K562 (cell line): ENCODE measurements at regions not wholly inside any gene's neighbourhood (a gene's known extent, or its start where the extent isn't known, plus 50 kb on each side); places are given as distances from the start of the nearest gene placed in this dataset.

Source experiments
- ARID2 ChIP-seq: fragments of 450-650 bp; IDR thresholded peaks from 2 replicates; pipeline ENCODE4 v1.6.1; 2017; ENCODE audit warnings: antibody characterized with exemption, mild to moderate bottlenecking
- DEAF1 ChIP-seq: fragments of 450-650 bp; formaldehyde crosslinking; IDR thresholded peaks from 2 replicates; pipeline ENCODE4 v1.4.0; 2020; ENCODE audit warnings: mild to moderate bottlenecking, moderate library complexity
- ELF1 ChIP-seq: fragments of 200-800 bp; sonication (Bioruptor generic); IDR thresholded peaks from 2 replicates; pipeline ENCODE4 v1.6.1; 2016; ENCODE audit warnings: missing genetic modification characterization, missing compliant biosample characterization
- HIVEP1 ChIP-seq: fragments of 250-450 bp; sonication (Bioruptor Pico); IDR thresholded peaks from 2 replicates; pipeline ENCODE4 v1.4.0; 2020; ENCODE audit warnings: mild to moderate bottlenecking
- IRF2 ChIP-seq: sonication (generic); formaldehyde crosslinking; IDR thresholded peaks from 2 replicates; pipeline ENCODE4 v1.8.1; 2022; ENCODE audit warnings: mild to moderate bottlenecking, missing genetic modification reagents
- KDM4B ChIP-seq, 2 experiments: fragments of 450-650 bp in 1 of 2; sonication (generic) in 1 of 2; IDR thresholded peaks; 2 replicates each; pipeline ENCODE4 v1.6.1; 2016 to 2017; ENCODE audit warnings: borderline replicate concordance in 2 of 2, antibody characterized with exemption in 1 of 2, low read depth in 1 of 2, mild to moderate bottlenecking in 1 of 2
- SRSF9 ChIP-seq: fragments of 200-400 bp; formaldehyde crosslinking; IDR thresholded peaks from 2 replicates; pipeline ENCODE4 v1.6.1; 2017; ENCODE audit warnings: low read depth, low read length, borderline replicate concordance
- ZNF609 ChIP-seq: sonication (generic); formaldehyde crosslinking; IDR thresholded peaks from 2 replicates; pipeline ENCODE4 v1.8.1; 2023; ENCODE audit warnings: missing genetic modification reagents, mild to moderate bottlenecking, borderline replicate concordance

- TF ChIP-seq ZNF609 (CRISPR knock-in tag) (no peak), KDM4B (IDR thresholded peaks at IDR 0.05; ENCODE audit: borderline replicate concordance in 2 of 2, low read depth in 1 of 2) (no peak), ARID2 (no peak), SRSF9 (no peak), ELF1 (tag) (no peak), DEAF1 (CRISPR knock-in tag) (no peak), IRF2 (CRISPR knock-in tag) (no peak), HIVEP1 (CRISPR knock-in tag) (no peak)
These were observed 385.3 kb downstream of the CDC5L start (continued) for GRCh38 chr6:44772838-44773237.
